ENCODE measurements at regions not wholly inside any gene's neighbourhood (a gene's known extent, or its start where the extent isn't known, plus 50 kb on each side); places are given as distances from the start of the nearest gene placed in this dataset.

- in situ Hi-C loops (cut with HindIII; ENCODE audit: low sequenced_read_pairs), result no loop called here
Measured at GRCh38 chr3:21357241-21357640, 393.8 kb downstream of the ZNF385D start.

- in situ Hi-C loops (cut with HindIII; ENCODE audit: low sequenced_read_pairs), result no loop called here
Measured at GRCh38 chr3:21356402-21356801, 394.6 kb downstream of the ZNF385D start.

DNA sequence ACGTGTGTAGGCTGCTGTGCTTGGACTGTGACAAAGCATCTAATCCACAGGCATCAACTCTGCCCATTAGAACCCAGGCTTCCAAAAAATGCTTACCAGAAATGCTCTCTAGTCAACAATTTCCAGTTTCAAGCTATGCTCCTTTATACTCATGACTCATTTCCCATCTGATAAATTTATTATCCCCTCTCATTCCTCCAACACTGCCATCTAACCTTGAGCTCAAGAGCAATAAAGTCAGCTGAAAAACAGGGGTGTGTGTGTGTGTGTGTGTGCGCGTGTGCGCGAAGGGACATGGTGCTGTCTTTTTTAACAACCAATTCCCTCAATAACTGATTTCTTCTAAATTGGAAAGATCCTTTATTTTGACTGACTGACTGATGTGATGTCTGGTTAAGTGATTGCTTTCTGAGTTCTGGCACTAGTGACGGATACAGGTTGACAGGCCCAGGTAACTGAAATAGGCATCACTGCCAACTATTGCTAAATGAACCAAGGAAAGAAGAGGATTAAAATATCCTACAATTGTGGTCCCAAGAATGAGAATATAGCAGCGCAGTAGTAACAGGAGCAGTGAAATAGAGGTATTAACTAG, 405.5 kb downstream of the ZNF385D start:
- in situ Hi-C loops (cut with HindIII; ENCODE audit: low sequenced_read_pairs), result no loop called here

DNA sequence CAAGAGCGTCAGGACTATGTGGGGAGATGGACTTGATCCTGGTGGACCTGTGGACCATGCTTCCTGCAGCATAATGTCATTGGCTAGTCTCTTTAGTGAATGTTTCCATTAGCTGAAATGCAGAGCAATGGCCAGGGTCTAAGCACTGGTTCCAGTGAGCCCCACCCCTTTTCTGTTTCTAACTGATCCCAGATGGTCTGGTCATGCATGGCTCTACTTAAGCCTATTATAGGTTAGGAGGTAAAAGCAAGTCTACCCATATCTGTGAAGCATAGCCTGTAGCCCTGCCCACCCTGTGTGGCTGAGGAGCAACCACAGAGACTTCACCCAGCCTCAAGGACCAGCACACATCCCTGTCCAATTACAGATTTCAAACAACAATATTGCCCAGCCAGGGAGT, 419.2 kb downstream of the ZNF385D start:
- in situ Hi-C loops (cut with HindIII; ENCODE audit: low sequenced_read_pairs), result no loop called here

DNA sequence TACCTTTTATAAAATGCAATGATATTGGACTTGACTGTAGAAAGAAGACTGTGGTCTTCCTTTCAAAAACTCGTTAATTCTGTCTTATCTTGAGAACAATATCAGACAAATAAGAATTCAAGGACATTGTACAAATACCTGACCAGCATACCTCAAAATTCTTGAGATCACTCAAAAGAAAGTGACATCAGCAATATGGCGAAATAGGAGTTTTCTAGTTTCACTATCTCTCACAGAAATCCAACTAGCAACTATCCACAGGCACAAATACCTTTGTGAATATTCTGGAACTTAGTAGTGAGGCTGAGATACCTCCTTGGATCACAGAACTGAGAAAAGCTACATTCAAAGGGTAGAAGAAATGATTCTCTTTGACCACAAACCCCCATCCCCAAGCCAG, 419.7 kb downstream of the ZNF385D start:
- in situ Hi-C loops (cut with HindIII; ENCODE audit: low sequenced_read_pairs), result no loop called here

DNA sequence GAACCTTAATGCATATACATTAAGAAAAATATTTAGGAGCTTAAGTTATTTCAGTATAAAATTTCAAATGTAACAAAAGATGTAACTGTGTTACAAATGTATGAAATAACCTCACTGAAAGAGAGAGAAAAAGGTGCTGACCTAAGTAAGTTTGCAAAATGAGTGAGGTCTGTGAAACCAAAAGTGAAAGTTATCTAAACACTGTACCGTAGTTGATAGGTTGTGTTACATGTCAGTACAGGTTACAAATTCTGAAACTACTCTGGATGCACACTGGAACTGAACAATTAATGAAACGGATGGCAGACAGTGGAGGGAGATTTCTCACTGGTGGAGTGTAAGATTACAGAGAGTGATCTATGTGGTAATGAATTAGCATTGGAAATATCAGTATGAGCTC, 420.7 kb downstream of the ZNF385D start:
- in situ Hi-C loops (cut with HindIII; ENCODE audit: low sequenced_read_pairs), result no loop called here

DNA sequence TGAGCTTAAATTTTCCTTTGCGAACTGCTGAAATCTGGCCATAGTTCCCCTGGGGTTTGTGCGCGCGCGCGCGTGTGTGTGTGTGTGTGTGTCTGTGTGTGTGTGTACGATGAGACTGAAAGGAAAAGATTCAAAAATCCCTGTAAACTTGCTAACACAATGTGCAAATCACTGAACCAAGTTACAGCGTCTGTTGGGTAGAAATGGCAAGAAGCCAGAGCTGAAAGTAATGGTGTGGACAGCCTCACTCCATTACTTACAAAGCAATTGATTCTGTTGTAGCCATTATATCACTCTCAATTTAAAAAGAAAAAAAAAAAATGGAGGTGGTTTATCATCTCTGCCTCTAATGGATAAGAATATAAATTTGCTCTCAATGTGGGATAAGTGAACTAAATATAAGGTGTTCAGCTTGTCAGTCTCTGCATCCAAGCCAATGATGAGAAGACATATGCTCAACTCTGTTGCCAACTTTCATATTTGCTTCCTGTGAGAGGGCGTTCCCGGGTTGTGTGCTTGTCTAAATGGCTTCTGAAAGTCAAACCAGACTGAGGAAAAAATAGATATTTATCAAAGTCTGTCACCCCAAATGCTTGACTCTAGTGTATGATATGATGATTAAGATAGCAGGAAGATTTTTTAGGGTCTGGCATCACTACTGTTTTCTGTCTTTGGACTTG, 422.2 kb downstream of the ZNF385D start:
- in situ Hi-C loops (cut with HindIII; ENCODE audit: low sequenced_read_pairs), result no loop called here

DNA sequence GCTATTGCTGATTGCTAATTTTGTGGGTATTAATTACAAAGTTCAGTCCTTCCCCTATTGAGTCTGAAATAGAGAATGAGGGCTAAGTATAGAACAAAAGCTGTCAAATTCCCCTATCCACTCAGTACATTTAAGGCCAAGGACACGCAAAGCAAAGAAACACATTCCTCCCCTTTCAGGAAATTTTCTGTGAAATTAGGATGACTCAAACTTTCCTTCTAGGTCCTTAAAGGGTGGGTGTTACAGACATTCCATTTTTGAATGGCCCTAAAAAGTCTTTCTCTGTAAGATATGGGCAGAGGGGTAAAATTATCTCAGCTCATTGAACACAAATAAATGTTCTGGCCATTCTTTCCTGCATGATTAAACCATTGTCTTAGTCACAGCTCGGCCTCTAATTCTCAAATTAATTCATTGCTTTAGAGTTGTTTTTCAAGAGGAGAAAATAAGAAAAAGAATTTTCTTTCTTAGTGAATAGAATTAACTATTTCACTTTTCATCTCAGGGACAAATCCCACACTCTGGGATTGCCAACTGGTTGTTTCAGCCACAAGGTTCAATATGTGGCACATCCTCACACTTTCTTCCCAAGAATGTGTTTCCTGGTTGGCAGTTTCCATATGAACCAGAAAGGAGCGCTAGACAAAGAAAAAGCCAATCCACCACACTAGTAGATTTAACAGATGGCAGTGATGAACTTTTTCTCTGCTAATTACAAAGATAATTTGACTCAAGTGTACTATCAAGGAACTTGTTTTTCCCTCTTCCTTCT, 424.1 kb downstream of the ZNF385D start:
- in situ Hi-C loops (cut with HindIII; ENCODE audit: low sequenced_read_pairs), result no loop called here

GRCh38 chr3:21314688-21315087, 436.3 kb downstream of the ZNF385D start:
- in situ Hi-C loops (cut with HindIII; ENCODE audit: low sequenced_read_pairs), result no loop called here

- in situ Hi-C loops (cut with HindIII; ENCODE audit: low sequenced_read_pairs), result no loop called here
Measured at GRCh38 chr3:21310891-21311290, 440.1 kb downstream of the ZNF385D start.

GRCh38 chr3:21310161-21310560, 440.8 kb downstream of the ZNF385D start:
- in situ Hi-C loops (cut with HindIII; ENCODE audit: low sequenced_read_pairs), result no loop called here

- in situ Hi-C loops (cut with HindIII; ENCODE audit: low sequenced_read_pairs), result no loop called here
Measured at GRCh38 chr3:21297304-21297703, 453.7 kb downstream of the ZNF385D start.

DNA sequence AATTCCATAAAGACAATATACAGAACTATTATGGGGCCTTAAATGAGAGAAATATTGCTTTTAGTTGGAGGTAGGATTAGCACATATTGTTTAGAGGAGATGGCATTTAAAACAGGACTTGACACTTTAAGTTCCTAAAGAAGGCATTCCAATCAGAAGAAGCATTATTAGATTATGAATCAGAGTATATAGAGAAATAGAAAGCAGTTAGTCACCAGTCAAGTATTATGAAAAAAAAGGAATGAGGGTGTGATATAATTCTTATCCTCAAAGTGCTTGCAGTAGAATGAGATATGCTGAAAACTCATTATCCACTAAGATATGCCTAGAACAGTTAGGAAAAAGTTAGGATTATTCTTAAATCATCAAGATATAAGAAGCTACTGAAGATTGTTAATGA, 456.2 kb downstream of the ZNF385D start:
- in situ Hi-C loops (cut with HindIII; ENCODE audit: low sequenced_read_pairs), result no loop called here

DNA sequence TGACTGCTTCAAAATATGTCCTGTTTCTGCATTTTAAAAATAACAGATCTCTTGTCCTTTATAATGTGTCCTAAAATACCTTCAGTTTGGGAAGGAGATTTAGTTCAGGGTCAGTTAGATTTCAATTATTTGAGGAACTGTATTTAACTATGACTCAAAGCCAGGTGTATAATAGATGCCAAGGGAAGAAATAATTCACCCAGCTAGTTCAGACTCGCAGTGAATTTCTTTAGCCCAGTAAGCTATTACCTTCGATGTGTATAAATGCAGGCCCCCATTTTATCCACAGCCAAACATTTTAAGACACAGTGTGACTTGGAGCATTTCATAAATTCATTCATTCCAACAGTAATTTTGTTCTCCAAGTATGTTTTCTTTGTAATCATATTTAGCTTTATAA, 458.0 kb downstream of the ZNF385D start:
- in situ Hi-C loops (cut with HindIII; ENCODE audit: low sequenced_read_pairs), result no loop called here

- in situ Hi-C loops (cut with HindIII; ENCODE audit: low sequenced_read_pairs), result no loop called here
Measured at GRCh38 chr3:21290557-21290956, 460.5 kb downstream of the ZNF385D start.

GRCh38 chr3:21274079-21274571, 476.9 kb downstream of the ZNF385D start:
- in situ Hi-C loops (cut with HindIII; ENCODE audit: low sequenced_read_pairs), result no loop called here

DNA sequence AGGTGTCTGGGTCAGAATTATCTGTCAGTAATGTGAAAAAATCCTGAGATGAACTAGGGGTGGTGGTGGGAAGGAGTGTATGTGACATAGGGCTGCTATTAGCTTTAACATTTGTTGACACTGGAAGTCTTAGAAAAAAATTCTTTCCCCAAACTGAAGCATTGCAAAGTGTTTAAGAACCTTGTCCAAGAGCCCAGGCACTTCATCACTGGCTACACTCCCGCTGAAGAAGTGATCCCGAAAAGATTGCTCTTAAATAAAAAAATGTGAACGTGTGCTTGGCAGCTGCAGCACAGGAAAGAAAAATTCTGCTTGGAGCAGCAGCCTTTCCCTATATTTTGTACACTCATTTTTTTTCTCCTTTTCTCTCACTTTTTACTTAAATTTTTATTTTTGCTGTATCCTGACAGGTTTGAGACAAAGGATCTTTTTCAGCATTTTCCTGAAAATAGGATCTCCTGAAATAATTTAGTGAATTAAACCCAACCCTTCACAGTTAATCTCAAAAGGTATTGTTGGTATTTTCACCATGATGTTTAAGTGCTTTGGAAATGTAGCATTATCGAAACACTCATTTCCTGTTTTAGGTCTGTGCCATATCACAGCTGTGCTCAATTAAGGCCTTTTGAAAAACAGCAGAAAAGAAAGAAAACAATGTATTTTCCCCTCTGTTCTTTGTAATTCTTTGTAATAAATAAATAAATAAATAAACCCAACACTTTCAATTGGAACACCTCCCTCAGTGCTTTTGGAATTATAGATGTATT, 477.6 kb downstream of the ZNF385D start:
- in situ Hi-C loops (cut with HindIII; ENCODE audit: low sequenced_read_pairs), result no loop called here

GRCh38 chr3:21271606-21272016, 479.4 kb downstream of the ZNF385D start:
- in situ Hi-C loops (cut with HindIII; ENCODE audit: low sequenced_read_pairs), result no loop called here

DNA sequence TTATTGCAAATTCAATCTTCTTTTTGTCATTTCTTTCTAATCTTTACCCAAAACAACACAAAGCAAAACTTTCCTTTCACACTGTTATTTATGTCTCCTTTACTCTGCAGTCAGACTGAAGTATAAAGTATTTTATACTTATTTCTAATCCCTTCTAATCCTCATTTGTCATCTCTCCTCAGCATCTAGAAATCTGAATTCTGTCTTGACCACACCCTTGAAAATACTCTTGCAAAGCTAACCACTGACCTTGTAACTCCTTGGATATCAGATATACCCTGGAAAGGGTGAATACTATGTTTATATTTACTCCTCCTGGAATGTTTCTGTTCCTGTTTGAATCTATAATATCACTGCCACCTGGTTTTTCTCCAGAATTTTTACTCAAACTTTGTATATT, 481.1 kb downstream of the ZNF385D start:
- in situ Hi-C loops (cut with HindIII; ENCODE audit: low sequenced_read_pairs), result no loop called here

GRCh38 chr3:21260507-21260906, 490.5 kb downstream of the ZNF385D start:
- in situ Hi-C loops (cut with HindIII; ENCODE audit: low sequenced_read_pairs), result no loop called here

DNA sequence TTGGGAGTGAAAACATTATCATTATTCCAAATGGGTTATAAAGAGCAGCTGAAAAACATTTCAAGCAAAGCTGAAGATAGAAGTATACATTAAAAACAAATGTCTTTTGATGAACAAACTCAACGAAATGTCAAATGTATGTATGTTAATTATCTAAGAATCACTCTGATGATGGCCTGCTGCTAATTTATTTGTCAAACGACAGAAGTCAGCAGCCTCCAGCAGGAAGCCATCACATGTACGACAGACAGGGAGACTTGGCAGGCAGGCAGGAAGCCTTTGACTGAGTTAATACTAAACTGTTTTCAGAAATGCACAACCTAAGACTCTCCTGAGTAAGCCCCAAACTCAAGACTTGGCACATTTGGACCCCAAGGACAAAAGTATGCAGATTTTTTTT, 491.1 kb downstream of the ZNF385D start:
- in situ Hi-C loops (cut with HindIII; ENCODE audit: low sequenced_read_pairs), result no loop called here
